ENCODE measurements at regions not wholly inside any gene's neighbourhood (a gene's known extent, or its start where the extent isn't known, plus 50 kb on each side); places are given as distances from the start of the nearest gene placed in this dataset.

DNA sequence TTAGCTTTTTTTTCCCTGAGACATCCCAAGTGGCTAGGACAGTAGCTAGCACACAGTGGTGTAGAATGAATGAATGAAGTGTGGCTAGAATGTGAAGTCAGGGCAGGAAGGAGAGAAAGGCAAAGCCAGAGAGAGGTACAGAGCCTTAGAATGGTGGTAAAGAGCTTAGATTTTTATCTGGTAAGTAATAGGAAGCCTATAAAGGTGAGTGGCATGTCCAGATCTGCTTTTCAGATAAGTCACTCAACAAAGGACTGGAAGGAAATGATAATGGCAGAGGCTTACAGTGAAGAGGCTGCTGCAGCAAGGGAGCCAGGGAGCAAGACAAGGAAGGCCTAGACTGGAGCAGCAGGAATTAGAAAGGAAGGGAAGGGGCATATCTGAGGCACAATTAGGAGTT, 96.0 kb upstream of the PRDM1 start:
- TF ChIP-seq POLR2A (IDR thresholded peaks at IDR 0.05; ENCODE audit: low read depth, low read length) = no peak
- no peak for TF ChIP-seq POLR2AphosphoS5 (IDR thresholded peaks at IDR 0.05; ENCODE audit: low read depth, low read length)
- no peak for TF ChIP-seq TAF1 (IDR thresholded peaks at IDR 0.05; ENCODE audit: borderline replicate concordance, low read depth, low read length)

Measured in GM12892 (cell line).